ENCODE measurements at regions not wholly inside any gene's neighbourhood (a gene's known extent, or its start where the extent isn't known, plus 50 kb on each side); places are given as distances from the start of the nearest gene placed in this dataset.

- H3K9me3 ChIP-seq = no peaks in the 10 kb centered on the region
- intact Hi-C loops (cut with DNase I) = no loop called here
- no peak for DNase-seq (ENCODE audit: extremely low spot score in 2 of 2)
Measured at GRCh38 chr4:178028481-178028880, 586.2 kb upstream of the AGA start.

GRCh38 chr4:178037459-178038214 is 595.4 kb upstream of the AGA start:
- no peak for DNase-seq (ENCODE audit: extremely low spot score in 2 of 2)
- H3K27me3 ChIP-seq = no peaks in the 10 kb centered on the region
- no peaks in the 10 kb centered on the region for H3K9me3 ChIP-seq
- no peak overlapping the region for H3K27ac ChIP-seq
- no peak overlapping the region for H3K4me3 ChIP-seq
- intact Hi-C loops (cut with DNase I) = no loop called here
- TF ChIP-seq CTCF (IDR thresholded peaks at IDR 0.05) (no peak), POLR2A (IDR thresholded peaks at IDR 0.05) (no peak), POLR2AphosphoS5 (IDR thresholded peaks at IDR 0.05; ENCODE audit: insufficient read depth in 1 of 2, low read depth in 1 of 2) (no peak)
- H3K36me3 ChIP-seq = no peaks in the 10 kb centered on the region
- no peaks in the 10 kb centered on the region for H3K4me1 ChIP-seq

More at GRCh38 chr4:178028481-178028880, 586.2 kb upstream of the AGA start:
- H3K4me3 ChIP-seq = no peak overlapping the region
- H3K27ac ChIP-seq = no peak overlapping the region
- TF ChIP-seq CTCF (IDR thresholded peaks at IDR 0.05) (no peak), POLR2A (IDR thresholded peaks at IDR 0.05) (no peak), POLR2AphosphoS5 (IDR thresholded peaks at IDR 0.05; ENCODE audit: insufficient read depth in 1 of 2, low read depth in 1 of 2) (no peak)
- no peaks in the 10 kb centered on the region for H3K27me3 ChIP-seq
- H3K4me1 ChIP-seq = no peaks in the 10 kb centered on the region
- no peaks in the 10 kb centered on the region for H3K36me3 ChIP-seq

- intact Hi-C loops (cut with DNase I) = no loop called here
Measured at GRCh38 chr4:178056996-178057395, 614.8 kb upstream of the AGA start.

GRCh38 chr4:178063568-178063967 is 621.3 kb upstream of the AGA start:
- no peaks in the 10 kb centered on the region for H3K4me1 ChIP-seq
- no peaks in the 10 kb centered on the region for H3K27me3 ChIP-seq
- H3K9me3 ChIP-seq = no peaks in the 10 kb centered on the region
- no peaks in the 10 kb centered on the region for H3K36me3 ChIP-seq
- no peak for DNase-seq (ENCODE audit: extremely low spot score in 2 of 2)
- H3K27ac ChIP-seq = no peak overlapping the region
- H3K4me3 ChIP-seq = no peak overlapping the region
- intact Hi-C loops (cut with DNase I) = no loop called here
- TF ChIP-seq POLR2AphosphoS5 (IDR thresholded peaks at IDR 0.05; ENCODE audit: insufficient read depth in 1 of 2, low read depth in 1 of 2) (no peak), POLR2A (IDR thresholded peaks at IDR 0.05) (no peak), CTCF (IDR thresholded peaks at IDR 0.05) (no peak)

More at GRCh38 chr4:178056996-178057395, 614.8 kb upstream of the AGA start:
- H3K36me3 ChIP-seq = no peaks in the 10 kb centered on the region
- H3K9me3 ChIP-seq = no peaks in the 10 kb centered on the region
- no peak for DNase-seq (ENCODE audit: extremely low spot score in 2 of 2)
- H3K27me3 ChIP-seq = no peaks in the 10 kb centered on the region
- no peaks in the 10 kb centered on the region for H3K4me1 ChIP-seq
- H3K27ac ChIP-seq = no peak overlapping the region
- H3K4me3 ChIP-seq = no peak overlapping the region
- TF ChIP-seq POLR2A (IDR thresholded peaks at IDR 0.05) (no peak), POLR2AphosphoS5 (IDR thresholded peaks at IDR 0.05; ENCODE audit: insufficient read depth in 1 of 2, low read depth in 1 of 2) (no peak), CTCF (IDR thresholded peaks at IDR 0.05) (no peak)

- no peaks in the 10 kb centered on the region for H3K36me3 ChIP-seq
- no peak overlapping the region for H3K27ac ChIP-seq
- no peaks in the 10 kb centered on the region for H3K27me3 ChIP-seq
- H3K9me3 ChIP-seq = no peaks in the 10 kb centered on the region
- H3K4me3 ChIP-seq = no peak overlapping the region
- TF ChIP-seq POLR2A (IDR thresholded peaks at IDR 0.05) = no peak
- no peak for TF ChIP-seq POLR2AphosphoS5 (IDR thresholded peaks at IDR 0.05; ENCODE audit: insufficient read depth in 1 of 2, low read depth in 1 of 2)
- TF ChIP-seq CTCF (IDR thresholded peaks at IDR 0.05) = no peak
- H3K4me1 ChIP-seq = no peaks in the 10 kb centered on the region
- no peak for DNase-seq (ENCODE audit: extremely low spot score in 2 of 2)
- intact Hi-C loops (cut with DNase I) = no loop called here
Measured at GRCh38 chr4:178066338-178066941, 624.2 kb upstream of the AGA start.

All from vagina (tissue), 2 donors.